Activated CD8-positive, alpha-beta T cell treated with anti-CD3 and anti-CD28 coated beads, Interleukin-2, amount 10 ng/mL, durations not matched to agents 7 days and 5 days (primary cell): ENCODE measurements at regions not wholly inside any gene's neighbourhood (a gene's known extent, or its start where the extent isn't known, plus 50 kb on each side); places are given as distances from the start of the nearest gene placed in this dataset.
"Not testable (repeated sequence)": the region's sequence is repeated elsewhere in the genome, so short reads cannot be mapped to it uniquely, and the experiment has no call there.

Experiments
- ATAC-seq: fragments of 150-1000 bp; cut with Tn5 transposase; one replicate; pipeline ENCODE4 v1.10.0; 2021; ENCODE audit warnings: moderate library complexity
- CTCF ChIA-PET: fragments of 350-600 bp; sonication (Branson Sonifier 250); formaldehyde crosslinking; loops from one replicate; lab custom pipeline; 2021; ENCODE audit warnings: antibody characterized with exemption; lab: Charles Lee
- POLR2A ChIA-PET: fragments of 350-600 bp; sonication (Branson Sonifier 250); formaldehyde crosslinking; loops from one replicate; lab custom pipeline; 2021; ENCODE audit warnings: antibody characterized with exemption; lab: Charles Lee
- DNase-seq: peaks from one replicate; pipeline ENCODE4 v3.0.0-alpha.2; 2020
- H3K27ac Mint-ChIP-seq: one replicate; pipeline ENCODE4 v1.8.0; 2021; ENCODE audit warnings: mild to moderate bottlenecking, mixed read lengths
- H3K27me3 Mint-ChIP-seq: one replicate; pipeline ENCODE4 v1.8.0; 2021; ENCODE audit warnings: low read depth, mixed read lengths
- H3K36me3 Mint-ChIP-seq: one replicate; pipeline ENCODE4 v1.8.0; 2021; ENCODE audit warnings: low read depth, mixed read lengths
- H3K4me1 Mint-ChIP-seq: one replicate; pipeline ENCODE4 v1.8.0; 2021; ENCODE audit warnings: low read depth, mixed read lengths
- H3K4me3 Mint-ChIP-seq: one replicate; pipeline ENCODE4 v1.8.0; 2021; ENCODE audit warnings: mild to moderate bottlenecking, mixed read lengths
- H3K9me3 Mint-ChIP-seq: one replicate; pipeline ENCODE4 v1.8.0; 2022; ENCODE audit warnings: mixed read lengths; ENCODE audit not compliant: insufficient read depth

GRCh38 chr16:21487956-21488355 is 111.4 kb upstream of the METTL9 start:
- H3K36me3 Mint-ChIP-seq, ATAC-seq, H3K4me3 Mint-ChIP-seq, DNase-seq, POLR2A ChIA-PET, H3K4me1 Mint-ChIP-seq, H3K9me3 Mint-ChIP-seq, H3K27me3 Mint-ChIP-seq, H3K27ac Mint-ChIP-seq, CTCF ChIA-PET: not testable (repeated sequence)

- Mint-ChIP-seq H3K4me1 (peaks cover 16% of the 10 kb centered on the region), H3K36me3 (peaks cover 13% of the 10 kb centered on the region)
- DNase-seq, result peak; percentile 13
- H3K27ac Mint-ChIP-seq, ATAC-seq, POLR2A ChIA-PET, CTCF ChIA-PET, H3K4me3 Mint-ChIP-seq, H3K27me3 Mint-ChIP-seq, H3K9me3 Mint-ChIP-seq: not testable (repeated sequence)
These were observed 100.3 kb upstream of the METTL9 start for GRCh38 chr16:21499046-21499445.

- Mint-ChIP-seq H3K27ac (peak overlapping the region; percentile 93), H3K36me3 (peaks cover 16% of the 10 kb centered on the region), H3K4me3 (peak overlapping the region; percentile 88), H3K4me1 (peaks cover 24% of the 10 kb centered on the region)
- CTCF ChIA-PET, H3K27me3 Mint-ChIP-seq, H3K9me3 Mint-ChIP-seq: not testable (repeated sequence)
- peak; percentile 77 for ATAC-seq
- POLR2A ChIA-PET, result interaction anchor here (1.0 kb wide), 1 partner anchor 17 kb away, joined by 3 read pairs; no protein-coding TSS in a partner anchor
- peak; percentile 75 for DNase-seq
These were observed 98.0 kb upstream of the METTL9 start for GRCh38 chr16:21501223-21501868.

GRCh38 chr16:21501869-21502667 is 97.3 kb upstream of the METTL9 start:
- H3K4me1 Mint-ChIP-seq, result peaks cover 31% of the 10 kb centered on the region

GRCh38 chr16:21503574-21503920 is 95.8 kb upstream of the METTL9 start:
- peak overlapping the region; percentile 51 for H3K27ac Mint-ChIP-seq
- peaks cover 44% of the 10 kb centered on the region for H3K4me1 Mint-ChIP-seq
- H3K4me3 Mint-ChIP-seq, result peak overlapping the region; percentile 88
- H3K9me3 Mint-ChIP-seq, POLR2A ChIA-PET, ATAC-seq, CTCF ChIA-PET, H3K27me3 Mint-ChIP-seq: not testable (repeated sequence)
- DNase-seq, result peak; percentile 22
- H3K36me3 Mint-ChIP-seq, result peaks cover 35% of the 10 kb centered on the region

More at GRCh38 chr16:21501869-21502667, 97.3 kb upstream of the METTL9 start:
- Mint-ChIP-seq H3K4me3 (peak overlapping the region; percentile 88), H3K27ac (peak overlapping the region; percentile 93), H3K9me3 (no peaks in the 10 kb centered on the region), H3K27me3 (no peaks in the 10 kb centered on the region), H3K36me3 (peaks cover 22% of the 10 kb centered on the region)
- ChIA-PET CTCF (no interaction called here), POLR2A (interaction anchor here (1.0 kb wide), 1 partner anchor 16 kb away, joined by 3 read pairs; no protein-coding TSS in a partner anchor)
- ATAC-seq (peak; percentile 80), DNase-seq (peak; percentile 93)

- H3K27me3 Mint-ChIP-seq, POLR2A ChIA-PET, H3K9me3 Mint-ChIP-seq, CTCF ChIA-PET, ATAC-seq: not testable (repeated sequence)
- peak; percentile 22 for DNase-seq
- Mint-ChIP-seq H3K27ac (peak overlapping the region; percentile 51), H3K36me3 (peaks cover 42% of the 10 kb centered on the region), H3K4me3 (peak overlapping the region; percentile 88), H3K4me1 (peaks cover 50% of the 10 kb centered on the region)
These were observed 95.2 kb upstream of the METTL9 start for GRCh38 chr16:21503941-21504832.

GRCh38 chr16:21505751-21506520 is 93.4 kb upstream of the METTL9 start:
- peak overlapping the region; percentile 87 for H3K4me3 Mint-ChIP-seq
- DNase-seq, result peak; percentile 19
- H3K27me3 Mint-ChIP-seq, CTCF ChIA-PET, H3K9me3 Mint-ChIP-seq, ATAC-seq: not testable (repeated sequence)
- H3K36me3 Mint-ChIP-seq, result peaks cover 54% of the 10 kb centered on the region
- peaks cover 67% of the 10 kb centered on the region for H3K4me1 Mint-ChIP-seq
- POLR2A ChIA-PET, result interaction anchor here (0.7 kb wide), 2 partner anchors 14 to 20 kb away, joined by 4 to 5 read pairs; no protein-coding TSS in a partner anchor
- H3K27ac Mint-ChIP-seq, result peak overlapping the region; percentile 96

- not testable (repeated sequence) for H3K27me3 Mint-ChIP-seq, H3K9me3 Mint-ChIP-seq
- DNase-seq (peak; percentile 88), ATAC-seq (peak; percentile 77)
- Mint-ChIP-seq H3K27ac (peak overlapping the region; percentile 96), H3K4me1 (peaks cover 76% of the 10 kb centered on the region), H3K36me3 (peaks cover 58% of the 10 kb centered on the region), H3K4me3 (peak overlapping the region; percentile 87)
- CTCF ChIA-PET, result interaction anchor here (0.8 kb wide), 1 partner anchor 134 kb away, joined by 5 read pairs; no protein-coding TSS in a partner anchor
- POLR2A ChIA-PET, result interaction anchor here (0.6 to 0.7 kb wide), 4 partner anchors 13 to 46 kb away, joined by 4 to 5 read pairs (median 4); no protein-coding TSS in a partner anchor
These were observed 92.4 kb upstream of the METTL9 start for GRCh38 chr16:21506857-21507456.

GRCh38 chr16:21507631-21508305 is 91.6 kb upstream of the METTL9 start:
- peak overlapping the region; percentile 87 for H3K4me3 Mint-ChIP-seq
- CTCF ChIA-PET, result interaction anchor here (0.8 kb wide), 1 partner anchor 133 kb away, joined by 5 read pairs; no protein-coding TSS in a partner anchor
- H3K4me1 Mint-ChIP-seq, result peaks cover 78% of the 10 kb centered on the region
- POLR2A ChIA-PET, H3K27me3 Mint-ChIP-seq, ATAC-seq, H3K9me3 Mint-ChIP-seq: not testable (repeated sequence)
- peaks cover 63% of the 10 kb centered on the region for H3K36me3 Mint-ChIP-seq
- H3K27ac Mint-ChIP-seq, result peak overlapping the region; percentile 96
- DNase-seq, result peak; percentile 28

GRCh38 chr16:21508661-21509436 is 90.5 kb upstream of the METTL9 start:
- not testable (repeated sequence) for H3K27me3 Mint-ChIP-seq
- peaks cover 60% of the 10 kb centered on the region for H3K36me3 Mint-ChIP-seq

More at GRCh38 chr16:21508661-21509436, 90.5 kb upstream of the METTL9 start:
- POLR2A ChIA-PET, CTCF ChIA-PET, ATAC-seq, H3K9me3 Mint-ChIP-seq: not testable (repeated sequence)
- H3K27ac Mint-ChIP-seq, result peak overlapping the region; percentile 96
- peak overlapping the region; percentile 87 for H3K4me3 Mint-ChIP-seq
- peaks cover 74% of the 10 kb centered on the region for H3K4me1 Mint-ChIP-seq
- DNase-seq, result peak; percentile 28
